HCT116 (cell line): ENCODE measurements at regions not wholly inside any gene's neighbourhood (a gene's known extent, or its start where the extent isn't known, plus 50 kb on each side); places are given as distances from the start of the nearest gene placed in this dataset.

ENCODE experiments used
- ATAC-seq: fragments of 200-7000 bp; cut with Tn5 transposase; 2 replicates; pipeline ENCODE4 v1.9.1; 2020; ENCODE audit warnings: mild to moderate bottlenecking, moderate library complexity
- BruUV-seq: library from RNA; stranded (reverse); fragments of 400-500 nt; replicated peaks from 2 replicates; lab custom pipeline; 2021; lab: Mats Ljungman, UMichigan
- CTCF ChIA-PET: fragments of 300-600 bp; sonication (Branson Sonifier 250); formaldehyde crosslinking; loops from one replicate; lab custom pipeline; 2021; ENCODE audit warnings: antibody characterized with exemption; lab: Charles Lee
- POLR2A ChIA-PET: fragments of 300-600, 350-600 bp; sonication (Branson Sonifier 250); formaldehyde crosslinking; loops from one replicate; lab custom pipeline; 2021; ENCODE audit warnings: antibody characterized with exemption; lab: Charles Lee
- RAD21 ChIA-PET, 2 experiments: fragments of 300-600 bp; sonication (Branson Sonifier 250); formaldehyde crosslinking; loops; one replicate each; lab custom pipeline; 2023; ENCODE audit warnings: low total read pairs in 2 of 2; ENCODE audit not compliant: uncharacterized antibody in 2 of 2, unreplicated experiment in 2 of 2, low non-redundant PET in 1 of 2; lab: Charles Lee
- DNase-seq: peaks from one replicate; pipeline ENCODE4 v3.0.0-alpha.2; 2010; ENCODE audit warnings: low read depth, low spot score
- H2AFZ ChIP-seq: fragments of 200-600 bp; shearing (Covaris generic), sonication (generic); 2 replicates; pipeline ENCODE4 v1.6.1; 2017; ENCODE audit warnings: low read depth, mixed run types, mixed read lengths, antibody characterized with exemption, low read length; ENCODE audit not compliant: poor library complexity, severe bottlenecking
- H3K27ac ChIP-seq: 2 replicates; pipeline ENCODE4 v1.5.1; 2012; ENCODE audit warnings: low read depth, low read length
- H3K27me3 ChIP-seq: fragments of 200-600 bp; sonication (generic); 2 replicates; pipeline ENCODE4 v1.6.1; 2016; ENCODE audit warnings: mixed run types, low read length, mixed read lengths; ENCODE audit not compliant: insufficient read depth
- H3K36me3 ChIP-seq, 2 experiments: fragments of 200-500 bp in 1 of 2; fragments of 200-600 bp in 1 of 2; sonication (Bioruptor generic) in 1 of 2; sonication (generic) in 1 of 2; 2 replicates each; pipeline versions ENCODE4 v1.5.1 to v1.6.1; 2014 to 2016; ENCODE audit warnings: low read length in 2 of 2, inconsistent platforms in 1 of 2, mixed read lengths in 1 of 2, mixed run types in 1 of 2; ENCODE audit not compliant: insufficient read depth in 2 of 2, control insufficient read depth in 1 of 2
- H3K4me1 ChIP-seq, 2 experiments: fragments of 200-600 bp in 1 of 2; sonication (generic) in 1 of 2; 2 replicates each; pipeline versions ENCODE4 v1.5.1 to v1.6.1; 2012 to 2017; ENCODE audit warnings: low read length in 2 of 2, inconsistent platforms in 1 of 2, mild to moderate bottlenecking in 1 of 2, mixed read lengths in 1 of 2, mixed run types in 1 of 2, moderate library complexity in 1 of 2; ENCODE audit not compliant: insufficient read depth in 2 of 2, control insufficient read depth in 1 of 2
- H3K4me2 ChIP-seq: fragments of 200-600 bp; sonication (generic); 2 replicates; pipeline ENCODE4 v1.6.1; 2017; ENCODE audit warnings: mixed run types, low read length, mixed read lengths
- H3K4me3 ChIP-seq, 2 experiments: fragments of 200-600 bp in 1 of 2; sonication (generic) in 1 of 2; replicated peaks in 1 of 2; 2 replicates each; pipeline ENCODE4 v1.5.1; 2011 to 2016; ENCODE audit warnings: low read length in 2 of 2, control low read depth in 1 of 2, low read depth in 1 of 2, mild to moderate bottlenecking in 1 of 2, mixed read lengths in 1 of 2, mixed run types in 1 of 2
- H3K79me2 ChIP-seq: fragments of 200-600 bp; sonication (generic); 2 replicates; pipeline ENCODE4 v1.6.1; 2017; ENCODE audit warnings: mild to moderate bottlenecking, mixed run types, low read length, moderate library complexity, mixed read lengths; ENCODE audit not compliant: insufficient read depth
- H3K9ac ChIP-seq: fragments of 200-600 bp; sonication (generic); 2 replicates; pipeline ENCODE4 v1.6.1; 2016; ENCODE audit warnings: low read length, mixed read lengths
- H3K9me2 ChIP-seq: fragments of 200-600 bp; sonication (generic), shearing (Covaris generic); 2 replicates; pipeline ENCODE4 v1.6.1; 2017; ENCODE audit warnings: mixed run types, mild to moderate bottlenecking, moderate library complexity; ENCODE audit not compliant: insufficient read depth
- H3K9me3 ChIP-seq, 2 experiments: fragments of 200-500 bp in 1 of 2; fragments of 200-600 bp in 1 of 2; sonication (Bioruptor generic) in 1 of 2; sonication (generic) in 1 of 2; 2 replicates each; pipeline ENCODE4 v1.6.1; 2014 to 2017; ENCODE audit warnings: low read length in 2 of 2, mixed read lengths in 2 of 2, inconsistent platforms in 1 of 2, low read depth in 1 of 2, mild to moderate bottlenecking in 1 of 2, mixed run types in 1 of 2, moderate library complexity in 1 of 2; ENCODE audit not compliant: control insufficient read depth in 1 of 2, insufficient read depth in 1 of 2
- H4K20me1 ChIP-seq: fragments of 200-600 bp; sonication (generic), shearing (Covaris generic); 2 replicates; pipeline ENCODE4 v1.6.1; 2017; ENCODE audit warnings: mixed run types, mild to moderate bottlenecking, moderate library complexity; ENCODE audit not compliant: insufficient read depth
- ATF3 ChIP-seq: IDR thresholded peaks from 2 replicates; pipeline ENCODE4 v1.6.1; 2012
- CBX3 ChIP-seq: IDR thresholded peaks from 2 replicates; pipeline ENCODE4 v1.6.1; 2012; ENCODE audit warnings: low read depth
- CEBPB ChIP-seq: IDR thresholded peaks from 2 replicates; pipeline ENCODE4 v1.6.1; 2012; ENCODE audit warnings: low read depth
- EGR1 ChIP-seq: IDR thresholded peaks from 2 replicates; pipeline ENCODE4 v1.6.1; 2012; ENCODE audit warnings: low read depth
- ELF1 ChIP-seq: IDR thresholded peaks from 2 replicates; pipeline ENCODE4 v1.6.1; 2012; ENCODE audit warnings: low read depth, borderline replicate concordance
- EZH2 ChIP-seq: fragments of 200-600 bp; sonication (generic); IDR thresholded peaks from 2 replicates; pipeline ENCODE4 v1.6.1; 2017; ENCODE audit warnings: antibody characterized with exemption, mixed run types
- EZH2phosphoT487 ChIP-seq: fragments of 200-600 bp; IDR thresholded peaks from 2 replicates; pipeline ENCODE4 v1.6.1; 2018; ENCODE audit warnings: antibody characterized with exemption, borderline replicate concordance
- FOSL1 ChIP-seq: IDR thresholded peaks from 2 replicates; pipeline ENCODE4 v1.6.1; 2012; ENCODE audit warnings: low read depth
- JUND ChIP-seq: IDR thresholded peaks from 2 replicates; pipeline ENCODE4 v1.6.1; 2012
- MAX ChIP-seq: IDR thresholded peaks from 2 replicates; pipeline ENCODE4 v1.6.1; 2012
- POLR2AphosphoS5 ChIP-seq: IDR thresholded peaks from 2 replicates; pipeline ENCODE4 v1.6.1; 2011; ENCODE audit warnings: mild to moderate bottlenecking, low read depth, low read length, moderate library complexity
- REST ChIP-seq: IDR thresholded peaks from 2 replicates; pipeline ENCODE4 v1.6.1; 2012; ENCODE audit warnings: low read depth
- SRF ChIP-seq: IDR thresholded peaks from 2 replicates; pipeline ENCODE4 v1.6.1; 2012; ENCODE audit warnings: low read depth
- TCF7L2 ChIP-seq: IDR thresholded peaks from 2 replicates; pipeline ENCODE4 v1.7.0; 2011; ENCODE audit warnings: borderline replicate concordance, inconsistent platforms; ENCODE audit not compliant: insufficient read depth, insufficient read length; ENCODE audit errors: extremely low read depth
- YY1 ChIP-seq: IDR thresholded peaks from 2 replicates; pipeline ENCODE4 v1.6.1; 2011; ENCODE audit warnings: low read length, low read depth, moderate library complexity, mild to moderate bottlenecking; ENCODE audit not compliant: insufficient replicate concordance; ENCODE audit errors: extremely low read depth
- ZBTB33 ChIP-seq: IDR thresholded peaks from 2 replicates; pipeline ENCODE4 v1.6.1; 2011; ENCODE audit warnings: mild to moderate bottlenecking, low read length, moderate library complexity; ENCODE audit not compliant: insufficient replicate concordance; ENCODE audit errors: extremely low read depth
- ZFX ChIP-seq: fragments of 450-650 bp; IDR thresholded peaks from 2 replicates; pipeline ENCODE4 v1.6.1; 2017
- ZNF274 ChIP-seq: fragments of 200-500 bp; sonication (Bioruptor generic); IDR thresholded peaks from 2 replicates; pipeline ENCODE4 v1.6.1; 2014; ENCODE audit warnings: mild to moderate bottlenecking, low read depth, low read length, inconsistent platforms
- intact Hi-C: fragments of 100-400 bp; cut with micrococcal nuclease; formaldehyde crosslinking; loops from 2 replicates; pipeline ENCODE4 v1.10.0; 2022
- TF ChIP-seq, protein P1 (sequence below), 3 experiments: fragments of 200-600 bp in 1 of 3; sonication (generic) in 1 of 3; IDR thresholded peaks in 2 of 3; conservative IDR thresholded peaks in 1 of 3; 2 replicates each; pipeline ENCODE4 v1.5.1; 2012 to 2017; ENCODE audit warnings: low read depth in 2 of 3, low read length in 2 of 3, antibody characterized with exemption in 1 of 3, borderline replicate concordance in 1 of 3, control low read depth in 1 of 3, mild to moderate bottlenecking in 1 of 3, mixed read lengths in 1 of 3, mixed run types in 1 of 3, moderate library complexity in 1 of 3; ENCODE audit not compliant: insufficient read depth in 1 of 3

- TF ChIP-seq ZBTB33 (no peak), CEBPB (no peak), EGR1 (no peak)
Measured at GRCh38 chr3:25029820-25030219, 398.2 kb upstream of the RARB start (continued).

GRCh38 chr3:25032344-25032743, 395.7 kb upstream of the RARB start:
- CTCF ChIA-PET: interaction anchor here (1.3 to 4.2 kb wide), 3 partner anchors 10 to 259 kb away, joined by 4 to 21 read pairs (median 16); no protein-coding TSS in a partner anchor
- H3K9me2 ChIP-seq: no peaks in the 10 kb centered on the region
- no peak for TF ChIP-seq POLR2AphosphoS5
- TF ChIP-seq MAX: no peak
- TF ChIP-seq, protein P1, sequence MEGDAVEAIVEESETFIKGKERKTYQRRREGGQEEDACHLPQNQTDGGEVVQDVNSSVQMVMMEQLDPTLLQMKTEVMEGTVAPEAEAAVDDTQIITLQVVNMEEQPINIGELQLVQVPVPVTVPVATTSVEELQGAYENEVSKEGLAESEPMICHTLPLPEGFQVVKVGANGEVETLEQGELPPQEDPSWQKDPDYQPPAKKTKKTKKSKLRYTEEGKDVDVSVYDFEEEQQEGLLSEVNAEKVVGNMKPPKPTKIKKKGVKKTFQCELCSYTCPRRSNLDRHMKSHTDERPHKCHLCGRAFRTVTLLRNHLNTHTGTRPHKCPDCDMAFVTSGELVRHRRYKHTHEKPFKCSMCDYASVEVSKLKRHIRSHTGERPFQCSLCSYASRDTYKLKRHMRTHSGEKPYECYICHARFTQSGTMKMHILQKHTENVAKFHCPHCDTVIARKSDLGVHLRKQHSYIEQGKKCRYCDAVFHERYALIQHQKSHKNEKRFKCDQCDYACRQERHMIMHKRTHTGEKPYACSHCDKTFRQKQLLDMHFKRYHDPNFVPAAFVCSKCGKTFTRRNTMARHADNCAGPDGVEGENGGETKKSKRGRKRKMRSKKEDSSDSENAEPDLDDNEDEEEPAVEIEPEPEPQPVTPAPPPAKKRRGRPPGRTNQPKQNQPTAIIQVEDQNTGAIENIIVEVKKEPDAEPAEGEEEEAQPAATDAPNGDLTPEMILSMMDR (IDR thresholded peaks at IDR 0.05 in 2 of 3, conservative IDR thresholded peaks at IDR 0.05 in 1 of 3; ENCODE audit: borderline replicate concordance in 1 of 3, insufficient read depth in 1 of 3, low read depth in 2 of 3, low read length in 2 of 3): no peak
- TF ChIP-seq SRF: no peak
- TF ChIP-seq ELF1: no peak
- TF ChIP-seq JUND: no peak
- TF ChIP-seq TCF7L2: no peak
- TF ChIP-seq CBX3: no peak
- TF ChIP-seq REST: no peak
- no peak for TF ChIP-seq EZH2
- no peak for TF ChIP-seq ZNF274
- no peak for TF ChIP-seq CEBPB
- no peak for TF ChIP-seq FOSL1
- no peak for TF ChIP-seq ATF3
- TF ChIP-seq ZFX: no peak
- TF ChIP-seq EZH2phosphoT487: no peak
- no peak for TF ChIP-seq YY1

More at GRCh38 chr3:25032344-25032743, 395.7 kb upstream of the RARB start:
- no TSS peak for BruUV-seq
- intact Hi-C loops: no loop called here
- Histone ChIP-seq H3K4me1 (no peaks in the 10 kb centered on the region), H4K20me1 (no peaks in the 10 kb centered on the region), H3K9me3 (no peaks in the 10 kb centered on the region), H3K4me2 (no peak overlapping the region), H3K4me3 (no peak overlapping the region), H2AFZ (no peak overlapping the region), H3K27me3 (peaks cover 17% of the 10 kb centered on the region; the same call in 1 of the 2 replicates), H3K27ac (no peak overlapping the region), H3K36me3 (no peaks in the 10 kb centered on the region), H3K79me2 (no peaks in the 10 kb centered on the region), H3K9ac (no peak overlapping the region)
- ATAC-seq (no peak), DNase-seq (no peak)
- ChIA-PET RAD21 (no interaction called here), POLR2A (no interaction called here)
